Right lobe of liver (tissue), 4 donors: ENCODE measurements at regions not wholly inside any gene's neighbourhood (a gene's known extent, or its start where the extent isn't known, plus 50 kb on each side); places are given as distances from the start of the nearest gene placed in this dataset.
"Not testable (repeated sequence)": the region's sequence is repeated elsewhere in the genome, so short reads cannot be mapped to it uniquely, and the experiment has no call there.

Source experiments
- CTCF ChIP-seq, 4 donors: fragments of 200-600 bp in 3 of 4; fragments of 450-650 bp in 1 of 4; IDR thresholded peaks; one replicate each; pipeline versions ENCODE4 v1.5.1 to v1.8.0; 2016 to 2022; ENCODE audit warnings: antibody characterized with exemption in 4 of 4, mild to moderate bottlenecking in 2 of 4
- POLR2A ChIP-seq: fragments of 450-650 bp; IDR thresholded peaks from one replicate; pipeline ENCODE4 v1.6.1; 2017; ENCODE audit warnings: antibody characterized with exemption, mild to moderate bottlenecking
- donor health status: DM: no; HTN: no; CAD: no.
- donor health status: DM: no; HTN: no; CAD: no.
- donor health status: DM: no; HTN: yes; CAD: no.

- not testable (repeated sequence) for TF ChIP-seq CTCF (IDR thresholded peaks at IDR 0.05); POLR2A
Observed at GRCh38 chr3:6066868-6067578, 793.9 kb upstream of the GRM7 start.
